ENCODE measurements at regions not wholly inside any gene's neighbourhood (a gene's known extent, or its start where the extent isn't known, plus 50 kb on each side); places are given as distances from the start of the nearest gene placed in this dataset.

DNA sequence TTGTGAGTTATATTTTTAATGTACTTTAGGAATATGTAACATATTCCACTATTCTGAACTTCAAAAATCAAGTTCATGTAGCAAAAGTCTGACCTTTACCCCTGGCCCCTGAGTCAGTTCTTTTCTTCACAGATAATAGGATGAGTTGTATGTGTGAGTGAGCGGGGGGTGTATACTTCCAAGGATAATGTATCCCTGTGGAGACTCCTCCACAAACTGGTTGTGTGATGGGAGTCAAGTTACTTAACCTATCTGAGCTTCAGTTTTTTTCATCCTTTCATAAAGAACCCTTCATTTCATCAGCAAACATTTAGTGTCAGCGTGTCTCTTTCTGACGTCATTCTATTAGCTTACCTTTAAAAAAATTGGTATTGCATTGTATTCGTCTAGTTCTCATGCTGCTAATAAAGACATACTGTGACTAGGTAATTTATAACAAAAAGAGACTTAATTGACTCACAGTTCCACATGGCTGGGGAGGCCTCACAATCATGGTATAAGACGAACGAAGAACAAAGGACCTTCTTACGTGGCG, 288.1 kb upstream of the GPC6 start:
- no peak for DNase-seq

DNA sequence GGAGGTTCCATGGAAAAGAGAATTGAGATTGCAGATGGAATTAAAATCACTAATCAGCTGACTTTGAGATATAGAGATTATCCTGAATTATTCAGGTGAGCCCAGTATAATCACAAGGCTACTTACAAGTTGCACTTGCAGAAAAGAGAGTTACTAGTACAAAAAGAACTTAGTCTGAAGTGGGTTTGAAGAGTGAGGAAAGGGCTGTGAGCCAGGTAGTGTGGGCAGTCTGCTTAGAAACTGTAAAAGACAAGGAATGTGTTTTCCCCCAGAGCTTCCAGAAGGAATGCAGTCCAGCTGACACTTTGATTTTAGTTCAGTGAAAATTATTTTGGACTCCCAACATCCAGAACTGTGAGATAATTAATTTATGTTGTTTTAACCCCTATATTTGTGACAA, 285.4 kb upstream of the GPC6 start:
- DNase-seq = no peak

- peak; percentile 67 for DNase-seq
Measured at GRCh38 chr13:92947770-92948434, 278.7 kb upstream of the GPC6 start.

- no peak for DNase-seq
Measured at GRCh38 chr13:92950771-92951170, 275.8 kb upstream of the GPC6 start.

DNA sequence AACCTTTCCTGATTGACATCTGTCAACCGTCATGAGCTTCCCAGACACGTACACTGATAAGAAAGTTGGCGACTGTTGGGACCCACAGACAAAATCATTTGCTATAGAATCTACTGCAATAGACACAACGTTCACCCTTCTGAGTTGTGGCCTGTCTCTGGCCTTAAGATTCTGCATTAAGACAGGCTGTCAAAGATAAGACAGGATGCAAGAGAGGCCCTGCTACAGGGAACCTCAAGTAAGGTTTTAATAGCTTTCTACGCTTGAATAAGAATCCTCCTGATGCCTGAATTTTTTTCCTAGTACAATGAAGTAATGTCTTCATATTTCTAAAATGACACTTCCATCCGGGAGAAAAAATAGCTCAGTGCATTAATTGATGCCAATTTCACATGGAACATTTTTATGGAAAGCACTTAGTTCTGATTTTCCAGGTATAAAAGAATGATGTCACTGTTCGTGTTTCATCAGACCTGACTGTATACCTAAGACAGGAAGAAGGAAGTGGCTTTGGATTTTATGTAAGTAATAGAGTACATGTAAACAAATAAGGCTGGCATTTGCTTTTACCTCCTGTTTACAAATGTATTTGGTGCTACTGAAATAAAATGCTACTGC, 275.2 kb upstream of the GPC6 start:
- DNase-seq = no peak

GRCh38 chr13:92952161-92952560, 274.4 kb upstream of the GPC6 start:
- no peak for DNase-seq

GRCh38 chr13:92954746-92955145, 271.9 kb upstream of the GPC6 start:
- no peak for DNase-seq

DNA sequence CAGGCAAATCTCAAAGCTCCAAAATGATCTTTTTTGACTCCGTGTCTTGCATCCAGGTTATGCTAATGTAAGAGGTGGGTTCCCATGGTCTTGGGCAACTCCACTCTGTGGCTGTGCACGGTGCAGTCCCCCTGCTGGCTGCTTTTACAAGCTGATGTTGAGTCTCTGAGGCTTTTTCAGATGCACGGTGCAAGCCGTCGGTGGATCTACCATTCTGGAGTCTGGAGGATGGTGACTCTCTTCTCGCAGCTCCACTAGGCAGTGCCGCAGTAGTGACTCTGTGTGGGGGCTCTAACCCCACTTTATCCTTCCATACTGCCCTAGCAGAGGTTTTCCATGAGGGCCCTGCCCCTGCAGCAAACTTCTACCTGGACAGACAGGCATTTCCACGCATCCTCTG, 266.8 kb upstream of the GPC6 start:
- DNase-seq = no peak

GRCh38 chr13:92963029-92963428, 263.6 kb upstream of the GPC6 start:
- DNase-seq = no peak

DNA sequence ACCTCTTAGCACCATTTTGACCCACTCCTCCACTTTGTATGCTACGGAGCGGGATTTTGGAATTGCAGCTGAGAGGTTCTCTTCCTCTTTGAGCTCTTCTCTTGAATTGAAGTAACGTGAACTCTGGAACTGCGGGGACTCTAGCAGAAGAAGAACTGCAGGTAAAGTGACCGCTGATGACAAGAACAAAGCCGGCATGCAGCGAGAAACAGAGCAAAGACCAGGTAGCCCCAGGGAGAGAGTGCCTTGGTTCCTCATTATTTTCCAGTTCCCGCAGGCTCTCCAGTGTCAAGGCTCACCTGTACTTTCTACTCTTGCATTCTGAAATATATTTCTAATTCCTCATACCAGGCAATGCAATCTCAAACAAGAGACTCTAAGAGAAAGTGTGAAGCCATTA, 260.3 kb upstream of the GPC6 start:
- DNase-seq = no peak

DNA sequence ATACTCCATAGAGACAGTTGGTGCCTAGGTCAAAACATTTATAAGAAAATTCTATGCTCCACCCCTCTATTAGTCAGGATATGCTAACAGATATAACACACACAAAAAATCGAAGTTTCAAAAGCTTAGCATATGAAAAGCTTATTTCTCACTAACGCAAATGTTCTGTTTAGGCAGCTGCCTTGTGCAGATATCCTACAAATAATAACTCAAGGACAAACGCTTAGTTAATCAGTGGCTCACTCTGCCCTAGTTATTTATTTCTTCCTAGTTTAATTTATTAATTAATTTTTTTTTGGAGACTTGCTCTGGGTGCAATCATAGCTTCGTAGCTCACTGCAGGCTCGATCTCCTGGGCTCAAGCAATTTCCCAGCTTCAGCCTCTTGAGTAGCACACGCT, 259.7 kb upstream of the GPC6 start:
- DNase-seq = no peak

GRCh38 chr13:92967923-92968322, 258.7 kb upstream of the GPC6 start:
- peak; percentile 41 for DNase-seq

DNA sequence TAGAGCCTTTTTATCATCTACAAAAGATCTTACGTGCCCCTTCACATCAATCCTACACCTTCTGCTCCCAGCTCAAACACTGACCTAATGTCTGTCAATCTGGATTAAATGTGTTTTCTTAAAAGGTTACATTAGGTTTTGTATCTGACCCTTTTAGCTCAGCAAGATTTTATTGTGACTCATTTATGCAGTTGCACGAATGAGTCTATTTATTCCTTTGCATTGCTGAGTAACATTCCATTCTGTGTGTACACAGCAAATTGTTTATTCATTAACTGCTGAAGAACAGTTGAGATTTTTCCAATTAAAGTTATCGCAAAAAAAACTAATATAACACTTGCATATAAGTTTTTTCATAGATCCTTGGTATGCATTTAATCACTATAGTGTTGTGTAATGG, 253.9 kb upstream of the GPC6 start:
- no peak for DNase-seq

GRCh38 chr13:92974905-92975429, 251.6 kb upstream of the GPC6 start:
- no peak for DNase-seq

DNA sequence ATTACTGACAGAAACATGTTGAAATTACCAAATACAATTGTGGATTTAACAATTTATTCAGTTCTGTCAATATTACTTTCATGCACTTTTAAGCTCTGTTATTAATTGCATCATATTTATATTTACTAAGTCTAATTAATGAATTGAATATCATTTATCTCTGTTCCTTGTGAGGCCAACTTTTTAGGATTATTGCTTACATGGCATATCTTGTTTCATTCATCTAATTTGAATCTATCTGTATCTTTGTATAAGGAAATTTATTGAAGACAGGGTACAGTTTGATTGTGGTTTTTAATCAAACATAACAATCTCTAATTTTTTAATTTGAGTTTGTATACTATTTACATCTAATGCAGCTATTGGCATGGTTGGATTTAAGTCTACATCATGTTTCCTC, 249.9 kb upstream of the GPC6 start:
- DNase-seq = no peak

DNA sequence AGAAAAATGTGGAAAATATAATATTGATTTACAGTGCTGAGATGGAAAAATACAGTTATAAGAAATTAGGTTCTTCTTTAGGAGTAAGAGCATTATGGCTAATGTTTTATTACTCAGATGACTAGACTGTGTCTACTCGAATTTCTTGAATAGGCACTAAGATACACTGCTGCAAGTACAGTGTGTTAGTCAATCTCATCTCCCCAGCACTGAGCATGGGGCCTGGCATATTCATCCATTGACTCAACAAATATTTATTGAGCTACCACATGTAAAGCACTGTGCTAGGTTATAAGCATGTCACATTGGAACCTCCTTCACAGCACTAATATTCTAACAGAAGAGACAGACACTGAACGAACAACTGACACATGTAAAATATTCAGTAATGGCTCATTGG, 242.5 kb upstream of the GPC6 start:
- no peak for DNase-seq

GRCh38 chr13:92989301-92989700, 237.3 kb upstream of the GPC6 start:
- no peak for DNase-seq

DNA sequence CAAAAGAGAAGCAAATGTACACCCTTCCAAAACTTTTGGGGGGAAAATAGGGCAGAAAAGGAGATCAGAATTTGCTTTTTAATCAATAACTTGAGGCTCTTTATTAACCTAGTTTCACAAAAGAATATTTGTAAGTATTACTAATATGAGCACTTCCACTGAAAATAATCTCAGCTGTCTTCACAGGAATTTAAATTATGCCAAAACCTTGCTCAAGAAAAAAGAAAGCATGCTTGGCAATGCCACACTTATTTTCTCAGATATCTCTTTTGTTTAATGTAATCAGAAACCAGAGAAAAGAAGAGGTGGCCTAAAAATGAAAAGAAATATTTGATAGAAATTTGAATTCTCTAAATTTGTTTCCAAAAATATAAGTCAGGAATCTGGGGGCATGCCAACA, 234.9 kb upstream of the GPC6 start:
- DNase-seq = no peak

- no peak for DNase-seq
Measured at GRCh38 chr13:92994056-92994455, 232.6 kb upstream of the GPC6 start.

DNA sequence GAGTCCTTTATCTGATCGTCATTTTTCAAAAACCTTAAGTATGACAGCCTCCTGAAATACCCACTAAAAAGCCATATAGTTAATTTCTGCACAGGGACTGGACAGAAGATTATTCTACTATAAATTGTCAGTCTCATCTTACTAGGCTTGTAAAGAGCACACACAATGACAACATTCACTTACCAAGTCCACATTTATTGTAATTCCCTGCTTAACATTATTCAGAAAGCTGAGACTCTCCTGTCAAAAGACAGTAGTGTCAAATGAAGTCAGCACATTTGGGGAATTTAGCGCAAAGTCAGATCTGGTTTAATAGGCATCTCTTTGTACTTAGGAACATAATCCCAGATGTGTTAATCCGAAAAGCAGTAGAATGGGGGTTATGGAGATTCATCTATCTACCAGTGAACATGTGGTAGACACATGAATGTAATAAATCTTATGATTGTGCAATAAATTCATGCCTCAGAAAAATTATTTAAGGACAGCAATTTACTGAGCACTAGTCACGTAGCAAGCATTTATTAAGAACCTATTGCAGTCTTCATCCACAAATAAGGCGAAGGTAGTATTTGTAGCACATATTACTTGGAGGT, 224.6 kb upstream of the GPC6 start:
- DNase-seq = no peak

- DNase-seq = no peak
Measured at GRCh38 chr13:93003531-93003930, 223.1 kb upstream of the GPC6 start.

- DNase-seq = no peak
Measured at GRCh38 chr13:93004919-93005318, 221.7 kb upstream of the GPC6 start.

GRCh38 chr13:93007928-93008327, 218.7 kb upstream of the GPC6 start:
- no peak for DNase-seq

DNA sequence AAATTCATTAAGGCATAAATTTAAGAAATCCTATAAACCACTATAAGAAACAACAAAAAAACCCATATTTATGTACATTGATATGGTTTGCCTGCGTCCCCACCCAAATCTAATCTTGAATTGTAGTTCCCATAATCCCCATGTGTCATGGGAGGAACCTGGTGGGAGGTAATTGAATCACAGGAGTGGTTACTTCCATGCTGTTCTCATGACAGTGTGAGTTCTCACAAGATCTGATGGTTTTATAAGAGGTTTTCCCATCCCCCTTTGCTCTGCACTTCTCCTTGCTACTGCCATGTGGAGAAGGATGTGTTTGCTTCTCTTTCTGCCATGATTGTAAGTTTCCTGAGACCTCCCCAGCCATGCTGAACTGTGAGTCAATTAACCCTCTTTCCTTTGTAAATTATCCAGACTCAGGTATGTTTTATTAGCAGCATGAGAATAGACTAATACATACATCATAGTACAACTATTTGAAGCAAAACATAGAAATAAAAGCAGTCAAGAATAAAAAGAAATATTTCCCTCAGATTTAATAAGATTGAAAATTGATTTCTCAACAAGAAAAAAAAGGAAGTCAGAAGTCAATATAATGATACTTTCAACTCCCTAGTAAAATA, 209.0 kb upstream of the GPC6 start:
- DNase-seq = no peak

All from NCI-H526 treated with DMSO at 0.1 percent for 48 hours (cell line).